ENCODE measurements at regions not wholly inside any gene's neighbourhood (a gene's known extent, or its start where the extent isn't known, plus 50 kb on each side); places are given as distances from the start of the nearest gene placed in this dataset.

GRCh38 chr11:87392665-87393064 lies 354.9 kb downstream of the TMEM135 start:
- intact Hi-C loops (cut with DNase I; ENCODE audit: low total_unique reads): no loop called here
- TF ChIP-seq CTCF (IDR thresholded peaks at IDR 0.05) (no peak), POLR2A (IDR thresholded peaks at IDR 0.05) (no peak)
- H3K4me3 ChIP-seq (ENCODE audit: low read depth, poor library complexity, severe bottlenecking): no peak overlapping the region

GRCh38 chr11:87391496-87391895 lies 353.8 kb downstream of the TMEM135 start:
- 35 to 38% methylated on average over 3 of the region's 3 CpGs for WGBS, 2 donors
- TF ChIP-seq CTCF (IDR thresholded peaks at IDR 0.05) (no peak), POLR2A (IDR thresholded peaks at IDR 0.05) (no peak)
- no peak for DNase-seq (ENCODE audit: low spot score in 2 of 2)
- H3K4me3 ChIP-seq (ENCODE audit: low read depth, poor library complexity, severe bottlenecking): no peak overlapping the region
- intact Hi-C loops (cut with DNase I; ENCODE audit: low total_unique reads): no loop called here

More at GRCh38 chr11:87392665-87393064, 354.9 kb downstream of the TMEM135 start:
- no peak for DNase-seq (ENCODE audit: low spot score in 2 of 2)

GRCh38 chr11:87384078-87384729 lies 346.5 kb downstream of the TMEM135 start:
- intact Hi-C loops (cut with DNase I; ENCODE audit: low total_unique reads): no loop called here
- 68 to 72% methylated on average over 4 of the region's 4 CpGs for WGBS, 2 donors
- DNase-seq (ENCODE audit: low spot score in 2 of 2): no peak
- H3K4me3 ChIP-seq (ENCODE audit: low read depth, poor library complexity, severe bottlenecking): no peak overlapping the region
- TF ChIP-seq POLR2A (IDR thresholded peaks at IDR 0.05): no peak
- TF ChIP-seq CTCF (IDR thresholded peaks at IDR 0.05): no peak

- intact Hi-C loops (cut with DNase I; ENCODE audit: low total_unique reads): no loop called here
- DNase-seq (ENCODE audit: low spot score in 2 of 2): no peak
- H3K4me3 ChIP-seq (ENCODE audit: low read depth, poor library complexity, severe bottlenecking): no peak overlapping the region
- no peak for TF ChIP-seq CTCF (IDR thresholded peaks at IDR 0.05)
- TF ChIP-seq POLR2A (IDR thresholded peaks at IDR 0.05): no peak
- WGBS, 2 donors: 51 to 66% methylated on average over 4 of the region's 4 CpGs
Measured at GRCh38 chr11:87374038-87374807, 336.5 kb downstream of the TMEM135 start.

Data from lower leg skin (tissue), 4 donors.